Bronchial epithelial cell (primary cell): ENCODE measurements at regions not wholly inside any gene's neighbourhood (a gene's known extent, or its start where the extent isn't known, plus 50 kb on each side); places are given as distances from the start of the nearest gene placed in this dataset.
A peak's percentile ranks its signal among the peaks of the same experiment; 100 is the strongest.

Experiments
- DNase-seq: peaks from one replicate; pipeline ENCODE4 v3.0.0-alpha.2; 2010; ENCODE audit warnings: low read depth
- FAIRE-seq: peaks from 2 replicates; lab custom pipeline; 2011; peaks lifted over from hg19 to GRCh38; lab: Jason Lieb, UNC
- H3K27me3 ChIP-seq: 2 replicates; pipeline ENCODE4 v1.5.1; 2011; ENCODE audit warnings: low read length; ENCODE audit not compliant: control insufficient read depth, insufficient read depth
- H3K36me3 ChIP-seq: 2 replicates; pipeline ENCODE4 v1.5.1; 2011; ENCODE audit warnings: low read length; ENCODE audit not compliant: control insufficient read depth, insufficient read depth
- H3K4me3 ChIP-seq: 2 replicates; pipeline ENCODE4 v1.5.1; 2011; ENCODE audit warnings: mild to moderate bottlenecking, low read depth, low read length, control low read depth
- CTCF ChIP-seq: IDR thresholded peaks from 2 replicates; pipeline ENCODE4 v1.5.1; 2011; ENCODE audit warnings: mild to moderate bottlenecking, moderate library complexity, low read length, control low read depth, inconsistent platforms; ENCODE audit not compliant: insufficient read depth, severe bottlenecking

- FAIRE-seq (no peak), DNase-seq (peak; percentile 71)
- TF ChIP-seq CTCF = peak; percentile 65
- H3K36me3 ChIP-seq = no peaks in the 10 kb centered on the region
- no peak overlapping the region for H3K4me3 ChIP-seq
- no peaks in the 10 kb centered on the region for H3K27me3 ChIP-seq
These were observed 308.1 kb downstream of the RPAP3 start for GRCh38 chr12:47397664-47398281.

- Histone ChIP-seq H3K27me3 (no peaks in the 10 kb centered on the region), H3K36me3 (no peaks in the 10 kb centered on the region), H3K4me3 (no peak overlapping the region)
- DNase-seq (no peak), FAIRE-seq (no peak)
- no peak for TF ChIP-seq CTCF
These were observed 308.7 kb downstream of the RPAP3 start for GRCh38 chr12:47396902-47397663.

GRCh38 chr12:47394070-47394469 is 311.8 kb downstream of the RPAP3 start:
- TF ChIP-seq CTCF = no peak
- FAIRE-seq (no peak), DNase-seq (peak; percentile 33)
- Histone ChIP-seq H3K4me3 (no peak overlapping the region), H3K27me3 (no peaks in the 10 kb centered on the region), H3K36me3 (no peaks in the 10 kb centered on the region)

GRCh38 chr12:47393403-47393790 is 312.4 kb downstream of the RPAP3 start:
- TF ChIP-seq CTCF = no peak
- Histone ChIP-seq H3K27me3 (no peaks in the 10 kb centered on the region), H3K36me3 (no peaks in the 10 kb centered on the region), H3K4me3 (no peak overlapping the region)
- FAIRE-seq = no peak
- no peak for DNase-seq

GRCh38 chr12:47391566-47391965 is 311.8 kb upstream of the AMIGO2 start:
- Histone ChIP-seq H3K27me3 (no peaks in the 10 kb centered on the region), H3K4me3 (no peak overlapping the region), H3K36me3 (no peaks in the 10 kb centered on the region)
- no peak for TF ChIP-seq CTCF
- DNase-seq (no peak), FAIRE-seq (no peak)
